Peyer's patch (tissue), 4 donors: ENCODE measurements at regions not wholly inside any gene's neighbourhood (a gene's known extent, or its start where the extent isn't known, plus 50 kb on each side); places are given as distances from the start of the nearest gene placed in this dataset.

ENCODE experiments used
- POLR2A ChIP-seq, 2 donors: fragments of 450-650 bp; IDR thresholded peaks; one replicate each; pipeline ENCODE4 v1.5.1; 2017; ENCODE audit warnings: antibody characterized with exemption in 2 of 2, mild to moderate bottlenecking in 2 of 2, moderate library complexity in 2 of 2
- TF ChIP-seq, protein P1 (sequence below), 6 experiments: fragments of 450-650 bp in 4 of 6; fragments of 200-600 bp in 2 of 6; sonication (generic) in 1 of 6; IDR thresholded peaks; one replicate each; pipeline ENCODE4 v1.5.1; 2017 to 2019; ENCODE audit warnings: antibody characterized with exemption in 6 of 6, mild to moderate bottlenecking in 3 of 6, moderate library complexity in 1 of 6

DNA sequence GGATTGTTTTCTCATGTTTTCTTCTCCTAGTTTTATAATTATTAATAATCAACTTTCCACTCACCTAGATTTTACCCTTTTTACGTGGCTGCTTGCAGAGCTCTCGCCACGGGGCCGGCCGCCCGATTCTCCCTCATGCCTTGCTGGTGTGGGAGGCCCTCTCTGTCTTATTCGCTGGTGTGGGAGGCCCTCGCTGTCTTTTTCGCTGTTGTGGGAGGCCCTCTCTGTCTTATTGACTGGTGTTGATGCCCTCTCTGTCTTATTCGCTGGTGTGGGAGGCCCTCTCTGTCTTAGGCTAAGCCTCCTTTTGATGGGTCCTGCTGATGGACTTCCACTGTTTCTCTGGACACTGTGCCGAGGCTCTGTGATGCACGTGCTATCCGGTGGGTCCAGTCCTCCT is 161.3 kb upstream of the IRX2 start:
- no peak for TF ChIP-seq POLR2A (IDR thresholded peaks at IDR 0.05)
- TF ChIP-seq, protein P1, sequence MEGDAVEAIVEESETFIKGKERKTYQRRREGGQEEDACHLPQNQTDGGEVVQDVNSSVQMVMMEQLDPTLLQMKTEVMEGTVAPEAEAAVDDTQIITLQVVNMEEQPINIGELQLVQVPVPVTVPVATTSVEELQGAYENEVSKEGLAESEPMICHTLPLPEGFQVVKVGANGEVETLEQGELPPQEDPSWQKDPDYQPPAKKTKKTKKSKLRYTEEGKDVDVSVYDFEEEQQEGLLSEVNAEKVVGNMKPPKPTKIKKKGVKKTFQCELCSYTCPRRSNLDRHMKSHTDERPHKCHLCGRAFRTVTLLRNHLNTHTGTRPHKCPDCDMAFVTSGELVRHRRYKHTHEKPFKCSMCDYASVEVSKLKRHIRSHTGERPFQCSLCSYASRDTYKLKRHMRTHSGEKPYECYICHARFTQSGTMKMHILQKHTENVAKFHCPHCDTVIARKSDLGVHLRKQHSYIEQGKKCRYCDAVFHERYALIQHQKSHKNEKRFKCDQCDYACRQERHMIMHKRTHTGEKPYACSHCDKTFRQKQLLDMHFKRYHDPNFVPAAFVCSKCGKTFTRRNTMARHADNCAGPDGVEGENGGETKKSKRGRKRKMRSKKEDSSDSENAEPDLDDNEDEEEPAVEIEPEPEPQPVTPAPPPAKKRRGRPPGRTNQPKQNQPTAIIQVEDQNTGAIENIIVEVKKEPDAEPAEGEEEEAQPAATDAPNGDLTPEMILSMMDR (IDR thresholded peaks at IDR 0.05): no peak
